Lower leg skin (tissue), 4 donors: ENCODE measurements at regions not wholly inside any gene's neighbourhood (a gene's known extent, or its start where the extent isn't known, plus 50 kb on each side); places are given as distances from the start of the nearest gene placed in this dataset.

Experiments
- DNase-seq, 2 donors: peaks; one replicate each; pipeline ENCODE4 v3.0.0-alpha.2; 2019; ENCODE audit warnings: low spot score in 2 of 2
- H3K4me3 ChIP-seq: fragments of 200-600 bp; sonication (generic); 2 replicates; pipeline ENCODE4 v1.5.1; 2017; ENCODE audit warnings: mild to moderate bottlenecking, low read depth; ENCODE audit not compliant: poor library complexity, severe bottlenecking
- CTCF ChIP-seq, 3 donors: fragments of 450-650 bp; IDR thresholded peaks; one replicate each; pipeline ENCODE4 v1.5.1; 2016; ENCODE audit warnings: antibody characterized with exemption in 3 of 3, mild to moderate bottlenecking in 3 of 3, moderate library complexity in 2 of 3
- POLR2A ChIP-seq, 2 donors: fragments of 450-650 bp; IDR thresholded peaks; one replicate each; pipeline ENCODE4 v1.6.1; 2016 to 2017; ENCODE audit warnings: antibody characterized with exemption in 2 of 2, mild to moderate bottlenecking in 1 of 2, moderate library complexity in 1 of 2
- WGBS, 2 donors: methylation state at CpG; one replicate each; pipeline ENCODE4 v1.1.5; 2018; 5-methylcytosine and 5-hydroxymethylcytosine counted together
- intact Hi-C: fragments of 100-400 bp; cut with DNase I; formaldehyde crosslinking; loops from one replicate; pipeline ENCODE4 v1.15.0; 2023; ENCODE audit warnings: low total_unique reads

- DNase-seq = no peak
- 51 to 63% methylated on average over 3 of the region's 3 CpGs for WGBS, 2 donors
- intact Hi-C loops = no loop called here
- no peak overlapping the region for H3K4me3 ChIP-seq
- no peak for TF ChIP-seq CTCF (IDR thresholded peaks at IDR 0.05)
- TF ChIP-seq POLR2A (IDR thresholded peaks at IDR 0.05) = no peak
Observed at GRCh38 chr4:130808492-130808891, 1712.5 kb downstream of the C4orf33 start.

GRCh38 chr4:130812117-130812765 is 1716.3 kb downstream of the C4orf33 start:
- no peak for TF ChIP-seq POLR2A (IDR thresholded peaks at IDR 0.05)
- no peak for TF ChIP-seq CTCF (IDR thresholded peaks at IDR 0.05)
- no peak overlapping the region for H3K4me3 ChIP-seq
- DNase-seq = no peak
- WGBS, 2 donors = 21 to 25% methylated on average over 2 of the region's 2 CpGs
- intact Hi-C loops = no loop called here

- no peak for TF ChIP-seq CTCF (IDR thresholded peaks at IDR 0.05)
- no peak for TF ChIP-seq POLR2A (IDR thresholded peaks at IDR 0.05)
- no peak for DNase-seq
- H3K4me3 ChIP-seq = no peak overlapping the region
- intact Hi-C loops = no loop called here
Observed at GRCh38 chr4:130814896-130815295, 1718.9 kb downstream of the C4orf33 start.

GRCh38 chr4:130820448-130820847 is 1724.5 kb downstream of the C4orf33 start:
- no peak overlapping the region for H3K4me3 ChIP-seq
- TF ChIP-seq CTCF (IDR thresholded peaks at IDR 0.05) (no peak), POLR2A (IDR thresholded peaks at IDR 0.05) (no peak)
- no peak for DNase-seq
- 41% methylated on average over 1 of the region's 1 CpG for WGBS, 2 donors
- intact Hi-C loops = no loop called here

GRCh38 chr4:130825284-130825683 is 1729.3 kb downstream of the C4orf33 start:
- 31 to 38% methylated on average over 2 of the region's 2 CpGs for WGBS, 2 donors

More at GRCh38 chr4:130825284-130825683, 1729.3 kb downstream of the C4orf33 start:
- intact Hi-C loops = no loop called here
- TF ChIP-seq CTCF (IDR thresholded peaks at IDR 0.05) (no peak), POLR2A (IDR thresholded peaks at IDR 0.05) (no peak)
- H3K4me3 ChIP-seq = no peak overlapping the region
- DNase-seq = peak in 1 of 2 donors; percentile 15
